ENCODE measurements at regions not wholly inside any gene's neighbourhood (a gene's known extent, or its start where the extent isn't known, plus 50 kb on each side); places are given as distances from the start of the nearest gene placed in this dataset.

- no peaks in the 10 kb centered on the region for H3K36me3 Mint-ChIP-seq (ENCODE audit: low read depth)
- H3K4me1 Mint-ChIP-seq (ENCODE audit: low read depth) = no peaks in the 10 kb centered on the region
- no peak overlapping the region for H3K27ac Mint-ChIP-seq
- H3K27me3 Mint-ChIP-seq = peaks cover 10% of the 10 kb centered on the region
- no peaks in the 10 kb centered on the region for H3K9me3 Mint-ChIP-seq
- intact Hi-C loops (cut with micrococcal nuclease) = no loop called here
- no peak overlapping the region for H3K4me3 Mint-ChIP-seq
These were observed 210.6 kb upstream of the AGAP1 start for GRCh38 chr2:235283246-235283645.

- no peaks in the 10 kb centered on the region for H3K9me3 Mint-ChIP-seq
- intact Hi-C loops (cut with micrococcal nuclease) = no loop called here
- peaks cover 5% of the 10 kb centered on the region for H3K27me3 Mint-ChIP-seq
- no peak overlapping the region for H3K27ac Mint-ChIP-seq
- no peaks in the 10 kb centered on the region for H3K4me1 Mint-ChIP-seq (ENCODE audit: low read depth)
- no peak overlapping the region for H3K4me3 Mint-ChIP-seq
- H3K36me3 Mint-ChIP-seq (ENCODE audit: low read depth) = no peaks in the 10 kb centered on the region
These were observed 207.0 kb upstream of the AGAP1 start for GRCh38 chr2:235286622-235287374.

GRCh38 chr2:235287375-235287733 is 206.5 kb upstream of the AGAP1 start:
- Mint-ChIP-seq H3K4me3 (no peak overlapping the region), H3K27me3 (peaks cover 5% of the 10 kb centered on the region), H3K27ac (no peak overlapping the region), H3K4me1 (ENCODE audit: low read depth) (no peaks in the 10 kb centered on the region), H3K9me3 (no peaks in the 10 kb centered on the region), H3K36me3 (ENCODE audit: low read depth) (no peaks in the 10 kb centered on the region)
- intact Hi-C loops (cut with micrococcal nuclease) = no loop called here

GRCh38 chr2:235291461-235291860 is 202.4 kb upstream of the AGAP1 start:
- H3K27me3 Mint-ChIP-seq = no peaks in the 10 kb centered on the region
- no peaks in the 10 kb centered on the region for H3K36me3 Mint-ChIP-seq (ENCODE audit: low read depth)
- no peaks in the 10 kb centered on the region for H3K9me3 Mint-ChIP-seq
- intact Hi-C loops (cut with micrococcal nuclease) = no loop called here
- H3K4me1 Mint-ChIP-seq (ENCODE audit: low read depth) = no peaks in the 10 kb centered on the region
- H3K27ac Mint-ChIP-seq = no peak overlapping the region
- H3K4me3 Mint-ChIP-seq = no peak overlapping the region

GRCh38 chr2:235293061-235293460 is 200.8 kb upstream of the AGAP1 start:
- no peaks in the 10 kb centered on the region for H3K9me3 Mint-ChIP-seq
- no peaks in the 10 kb centered on the region for H3K36me3 Mint-ChIP-seq (ENCODE audit: low read depth)
- intact Hi-C loops (cut with micrococcal nuclease) = no loop called here
- H3K4me1 Mint-ChIP-seq (ENCODE audit: low read depth) = no peaks in the 10 kb centered on the region
- no peak overlapping the region for H3K4me3 Mint-ChIP-seq
- no peaks in the 10 kb centered on the region for H3K27me3 Mint-ChIP-seq
- no peak overlapping the region for H3K27ac Mint-ChIP-seq

GRCh38 chr2:235295831-235296230 is 198.0 kb upstream of the AGAP1 start:
- H3K4me1 Mint-ChIP-seq (ENCODE audit: low read depth) = no peaks in the 10 kb centered on the region
- H3K9me3 Mint-ChIP-seq = no peaks in the 10 kb centered on the region
- intact Hi-C loops (cut with micrococcal nuclease) = no loop called here
- no peaks in the 10 kb centered on the region for H3K27me3 Mint-ChIP-seq
- H3K27ac Mint-ChIP-seq = no peak overlapping the region
- H3K36me3 Mint-ChIP-seq (ENCODE audit: low read depth) = no peaks in the 10 kb centered on the region
- H3K4me3 Mint-ChIP-seq = no peak overlapping the region

GRCh38 chr2:235300368-235301201 is 193.3 kb upstream of the AGAP1 start:
- H3K4me1 Mint-ChIP-seq (ENCODE audit: low read depth) = no peaks in the 10 kb centered on the region
- no peaks in the 10 kb centered on the region for H3K27me3 Mint-ChIP-seq
- no peaks in the 10 kb centered on the region for H3K9me3 Mint-ChIP-seq
- intact Hi-C loops (cut with micrococcal nuclease) = no loop called here
- H3K27ac Mint-ChIP-seq = no peak overlapping the region
- H3K4me3 Mint-ChIP-seq = no peak overlapping the region
- no peaks in the 10 kb centered on the region for H3K36me3 Mint-ChIP-seq (ENCODE audit: low read depth)

GRCh38 chr2:235301202-235302076 is 192.4 kb upstream of the AGAP1 start:
- H3K4me3 Mint-ChIP-seq = no peak overlapping the region
- H3K27ac Mint-ChIP-seq = no peak overlapping the region
- H3K27me3 Mint-ChIP-seq = no peaks in the 10 kb centered on the region

GRCh38 chr2:235302263-235302662 is 191.6 kb upstream of the AGAP1 start:
- H3K27me3 Mint-ChIP-seq = no peaks in the 10 kb centered on the region
- H3K36me3 Mint-ChIP-seq (ENCODE audit: low read depth) = no peaks in the 10 kb centered on the region
- intact Hi-C loops (cut with micrococcal nuclease) = no loop called here
- H3K4me1 Mint-ChIP-seq (ENCODE audit: low read depth) = no peaks in the 10 kb centered on the region
- no peak overlapping the region for H3K27ac Mint-ChIP-seq
- peaks cover 9% of the 10 kb centered on the region for H3K9me3 Mint-ChIP-seq
- H3K4me3 Mint-ChIP-seq = no peak overlapping the region

More at GRCh38 chr2:235301202-235302076, 192.4 kb upstream of the AGAP1 start:
- intact Hi-C loops (cut with micrococcal nuclease) = no loop called here
- H3K4me1 Mint-ChIP-seq (ENCODE audit: low read depth) = no peaks in the 10 kb centered on the region
- H3K9me3 Mint-ChIP-seq = peaks cover 6% of the 10 kb centered on the region
- H3K36me3 Mint-ChIP-seq (ENCODE audit: low read depth) = no peaks in the 10 kb centered on the region

GRCh38 chr2:235303499-235304291 is 190.1 kb upstream of the AGAP1 start:
- H3K4me1 Mint-ChIP-seq (ENCODE audit: low read depth) = no peaks in the 10 kb centered on the region
- intact Hi-C loops (cut with micrococcal nuclease) = no loop called here
- H3K36me3 Mint-ChIP-seq (ENCODE audit: low read depth) = no peaks in the 10 kb centered on the region
- H3K27ac Mint-ChIP-seq = no peak overlapping the region
- H3K4me3 Mint-ChIP-seq = no peak overlapping the region
- no peaks in the 10 kb centered on the region for H3K27me3 Mint-ChIP-seq
- H3K9me3 Mint-ChIP-seq = peaks cover 9% of the 10 kb centered on the region

GRCh38 chr2:235305678-235306077 is 188.2 kb upstream of the AGAP1 start:
- H3K36me3 Mint-ChIP-seq (ENCODE audit: low read depth) = no peaks in the 10 kb centered on the region
- peaks cover 9% of the 10 kb centered on the region for H3K9me3 Mint-ChIP-seq
- intact Hi-C loops (cut with micrococcal nuclease) = no loop called here
- H3K4me1 Mint-ChIP-seq (ENCODE audit: low read depth) = no peaks in the 10 kb centered on the region
- H3K27ac Mint-ChIP-seq = no peak overlapping the region
- no peak overlapping the region for H3K4me3 Mint-ChIP-seq
- H3K27me3 Mint-ChIP-seq = no peaks in the 10 kb centered on the region

- intact Hi-C loops (cut with micrococcal nuclease) = no loop called here
- Mint-ChIP-seq H3K36me3 (ENCODE audit: low read depth) (no peaks in the 10 kb centered on the region), H3K4me1 (ENCODE audit: low read depth) (no peaks in the 10 kb centered on the region), H3K4me3 (no peak overlapping the region), H3K27ac (no peak overlapping the region), H3K27me3 (no peaks in the 10 kb centered on the region), H3K9me3 (peaks cover 8% of the 10 kb centered on the region)
These were observed 182.8 kb upstream of the AGAP1 start for GRCh38 chr2:235311044-235311443.

- Mint-ChIP-seq H3K27ac (no peak overlapping the region), H3K36me3 (ENCODE audit: low read depth) (no peaks in the 10 kb centered on the region), H3K9me3 (no peaks in the 10 kb centered on the region), H3K4me3 (no peak overlapping the region), H3K27me3 (no peaks in the 10 kb centered on the region), H3K4me1 (ENCODE audit: low read depth) (no peaks in the 10 kb centered on the region)
- intact Hi-C loops (cut with micrococcal nuclease) = no loop called here
These were observed 181.3 kb upstream of the AGAP1 start for GRCh38 chr2:235312571-235312970.
